Lower leg skin (tissue), 4 donors: ENCODE measurements at regions not wholly inside any gene's neighbourhood (a gene's known extent, or its start where the extent isn't known, plus 50 kb on each side); places are given as distances from the start of the nearest gene placed in this dataset.

Experiments used
- DNase-seq, 2 donors: peaks; one replicate each; pipeline ENCODE4 v3.0.0-alpha.2; 2019; ENCODE audit warnings: low spot score in 2 of 2
- H3K4me3 ChIP-seq: fragments of 200-600 bp; sonication (generic); 2 replicates; pipeline ENCODE4 v1.5.1; 2017; ENCODE audit warnings: mild to moderate bottlenecking, low read depth; ENCODE audit not compliant: poor library complexity, severe bottlenecking
- CTCF ChIP-seq, 3 donors: fragments of 450-650 bp; IDR thresholded peaks; one replicate each; pipeline ENCODE4 v1.5.1; 2016; ENCODE audit warnings: antibody characterized with exemption in 3 of 3, mild to moderate bottlenecking in 3 of 3, moderate library complexity in 2 of 3
- POLR2A ChIP-seq, 2 donors: fragments of 450-650 bp; IDR thresholded peaks; one replicate each; pipeline ENCODE4 v1.6.1; 2016 to 2017; ENCODE audit warnings: antibody characterized with exemption in 2 of 2, mild to moderate bottlenecking in 1 of 2, moderate library complexity in 1 of 2
- WGBS, 2 donors: methylation state at CpG; one replicate each; pipeline ENCODE4 v1.1.5; 2018; 5-methylcytosine and 5-hydroxymethylcytosine counted together
- intact Hi-C: fragments of 100-400 bp; cut with DNase I; formaldehyde crosslinking; loops from one replicate; pipeline ENCODE4 v1.15.0; 2023; ENCODE audit warnings: low total_unique reads

GRCh38 chr4:83819582-83819981 lies 283.7 kb downstream of the GPAT3 start:
- no peak overlapping the region for H3K4me3 ChIP-seq
- DNase-seq = no peak
- intact Hi-C loops = no loop called here
- 83 to 87% methylated on average over 1 of the region's 1 CpG for WGBS, 2 donors
- TF ChIP-seq POLR2A (IDR thresholded peaks at IDR 0.05) (no peak), CTCF (IDR thresholded peaks at IDR 0.05) (no peak)

DNA sequence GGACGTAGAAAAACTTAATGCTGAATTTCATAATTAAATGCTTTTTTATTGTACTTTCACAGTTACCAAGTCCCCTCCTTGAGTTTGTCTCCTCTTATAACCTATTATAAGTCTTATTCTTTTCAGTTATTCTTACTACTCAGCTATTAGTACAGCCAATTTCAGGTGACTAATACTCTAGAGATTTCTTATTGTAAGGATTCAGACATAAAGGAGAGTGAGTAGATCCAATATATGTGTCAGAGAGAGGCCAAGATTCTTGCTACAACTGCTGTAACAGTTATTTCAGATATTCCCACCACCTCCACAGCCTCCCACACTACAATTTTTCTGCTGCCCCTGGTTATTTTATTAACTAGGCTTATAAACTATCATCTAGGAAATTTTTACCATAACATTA lies 274.5 kb downstream of the GPAT3 start:
- WGBS, 2 donors = 70 to 80% methylated on average over 1 of the region's 1 CpG
- TF ChIP-seq CTCF (IDR thresholded peaks at IDR 0.05) (no peak), POLR2A (IDR thresholded peaks at IDR 0.05) (no peak)
- intact Hi-C loops = no loop called here
- no peak overlapping the region for H3K4me3 ChIP-seq
- no peak for DNase-seq

DNA sequence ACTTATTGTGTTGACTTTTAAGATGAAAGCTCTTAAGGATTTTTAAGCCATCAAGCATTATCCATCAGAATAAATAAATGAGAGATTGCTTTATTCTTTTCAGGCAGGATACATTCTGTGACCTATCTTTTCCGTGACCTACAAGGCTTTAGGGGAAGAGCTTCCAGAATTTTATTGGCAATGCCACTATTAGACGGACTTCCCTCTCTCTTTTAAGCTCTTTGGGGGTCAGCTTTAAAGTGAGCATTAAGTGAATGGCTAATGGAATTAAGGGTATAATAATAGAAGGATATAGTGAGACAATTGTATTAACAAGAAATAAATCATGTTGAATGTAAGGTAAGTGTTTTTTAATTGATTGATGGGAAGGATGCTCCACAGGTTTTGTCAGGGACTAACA lies 273.7 kb downstream of the GPAT3 start:
- H3K4me3 ChIP-seq = no peak overlapping the region
- intact Hi-C loops = no loop called here
- TF ChIP-seq POLR2A (IDR thresholded peaks at IDR 0.05) (no peak), CTCF (IDR thresholded peaks at IDR 0.05) (no peak)
- no peak for DNase-seq
- WGBS, 2 donors = 67 to 70% methylated on average over 2 of the region's 2 CpGs

DNA sequence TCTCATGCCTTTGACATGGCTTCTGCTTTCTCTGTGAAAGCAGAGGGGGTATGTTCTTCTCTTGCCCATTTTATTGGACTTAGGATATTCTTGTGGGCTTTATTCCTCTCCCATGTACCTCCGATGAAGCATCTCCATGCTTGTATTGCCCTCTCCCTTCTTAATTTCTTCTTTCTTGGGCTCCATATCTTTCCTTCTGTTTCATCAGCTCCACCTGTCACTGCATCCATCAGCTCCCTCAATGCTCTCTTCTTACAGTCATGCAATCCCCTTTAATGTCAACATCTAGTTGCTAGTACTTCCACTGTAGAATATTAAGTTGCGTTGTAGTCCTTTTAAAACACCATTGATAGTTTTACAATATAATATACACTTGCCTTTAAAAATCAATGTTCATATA lies 257.6 kb downstream of the GPAT3 start:
- no peak for TF ChIP-seq CTCF (IDR thresholded peaks at IDR 0.05)
- no peak for TF ChIP-seq POLR2A (IDR thresholded peaks at IDR 0.05)
- no peak for DNase-seq
- WGBS, 2 donors = 47 to 48% methylated on average over 2 of the region's 2 CpGs
- intact Hi-C loops = no loop called here
- no peak overlapping the region for H3K4me3 ChIP-seq

DNA sequence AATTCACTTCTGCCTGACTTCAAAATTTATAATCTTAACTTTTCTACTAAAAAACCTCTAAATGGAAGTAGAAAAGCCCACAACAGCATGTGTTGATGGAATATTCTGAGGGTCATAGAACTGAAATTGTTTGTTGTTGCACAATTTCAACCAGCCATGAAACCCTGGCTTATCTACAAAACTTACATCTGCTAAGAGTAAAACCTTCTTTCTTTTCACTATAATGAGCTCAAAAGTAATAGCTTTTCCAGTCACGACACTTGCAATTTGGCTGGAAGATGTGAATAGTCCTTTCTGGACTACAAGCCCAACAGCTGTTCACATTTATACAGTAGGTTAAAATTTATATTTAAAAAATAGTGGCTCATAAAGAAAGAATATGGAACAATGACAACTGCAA lies 250.0 kb downstream of the GPAT3 start:
- TF ChIP-seq CTCF (IDR thresholded peaks at IDR 0.05) = no peak
- no peak for TF ChIP-seq POLR2A (IDR thresholded peaks at IDR 0.05)
- intact Hi-C loops = no loop called here
- WGBS, 2 donors = 60 to 75% methylated on average over 1 of the region's 1 CpG
- DNase-seq = no peak
- no peak overlapping the region for H3K4me3 ChIP-seq

- TF ChIP-seq CTCF (IDR thresholded peaks at IDR 0.05) (no peak), POLR2A (IDR thresholded peaks at IDR 0.05) (no peak)
- no peak for DNase-seq
- 92 to 96% methylated on average over 1 of the region's 1 CpG for WGBS, 2 donors
- intact Hi-C loops = no loop called here
- no peak overlapping the region for H3K4me3 ChIP-seq
Measured at GRCh38 chr4:83783215-83783614, 247.3 kb downstream of the GPAT3 start.
